NCI-H460 (cell line): ENCODE measurements at regions not wholly inside any gene's neighbourhood (a gene's known extent, or its start where the extent isn't known, plus 50 kb on each side); places are given as distances from the start of the nearest gene placed in this dataset.
"Not testable (repeated sequence)": the region's sequence is repeated elsewhere in the genome, so short reads cannot be mapped to it uniquely, and the experiment has no call there.

Experiments used
- DNase-seq: peaks from one replicate; pipeline ENCODE4 v3.0.0-alpha.2; 2016; ENCODE audit warnings: low read depth; ENCODE audit errors: extremely low read depth

DNA sequence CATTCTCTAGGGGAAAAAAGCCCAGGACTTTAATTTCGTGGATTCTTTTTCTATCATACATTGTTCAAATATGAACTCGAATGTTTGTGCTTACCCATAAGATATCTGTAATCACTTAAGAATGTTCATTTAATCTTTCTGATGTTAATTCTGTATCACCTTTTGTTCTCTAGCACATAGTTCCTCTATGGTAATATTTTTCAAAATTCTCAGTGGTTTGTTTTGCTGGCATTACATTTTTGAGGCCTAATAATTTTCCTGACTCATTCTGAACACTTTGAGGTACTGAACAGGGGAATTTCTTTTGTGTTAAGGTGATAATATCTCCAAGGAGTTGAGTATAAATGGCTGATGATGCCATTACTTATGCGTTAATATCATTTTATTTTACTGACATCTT, 490.7 kb upstream of the PITX2 start:
- DNase-seq = no peak

DNA sequence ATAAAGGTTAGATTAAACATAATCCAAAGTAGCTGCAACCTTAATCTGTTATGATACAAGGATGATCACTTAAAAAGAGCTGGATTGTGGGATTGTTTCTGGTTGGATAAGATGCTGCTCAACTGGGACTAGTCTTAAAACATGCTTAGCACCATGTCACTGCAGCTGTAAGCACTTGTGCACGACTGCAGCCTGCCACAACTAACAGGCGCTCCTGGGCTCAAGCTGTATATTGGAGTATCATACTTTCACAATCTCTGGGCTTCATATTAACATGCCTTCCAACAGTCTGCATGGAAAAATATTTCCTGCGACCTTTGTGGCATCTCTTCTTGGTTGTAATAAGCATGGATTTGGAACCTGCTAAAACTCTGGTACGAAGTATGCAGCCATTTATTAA, 493.0 kb upstream of the PITX2 start:
- no peak for DNase-seq

DNA sequence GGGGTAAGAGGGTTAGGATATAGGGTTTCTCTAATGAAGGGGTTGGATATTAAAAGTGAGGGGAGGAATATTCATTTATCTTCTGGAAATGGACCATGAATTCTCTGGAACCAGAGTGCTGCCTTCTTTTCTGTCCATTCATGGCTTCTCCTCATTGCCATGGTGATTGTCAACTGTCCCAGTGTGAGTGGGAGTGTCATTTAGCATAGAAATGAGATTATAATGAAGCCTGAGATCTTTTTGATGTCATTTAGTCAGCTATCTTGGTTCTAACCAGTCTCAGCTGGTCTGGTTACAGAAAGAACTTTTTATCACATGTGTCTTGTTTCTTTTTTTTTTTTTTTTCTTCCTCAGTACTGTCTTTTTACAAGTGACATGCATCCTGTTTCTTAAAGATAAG, 497.3 kb upstream of the PITX2 start:
- DNase-seq = no peak

DNA sequence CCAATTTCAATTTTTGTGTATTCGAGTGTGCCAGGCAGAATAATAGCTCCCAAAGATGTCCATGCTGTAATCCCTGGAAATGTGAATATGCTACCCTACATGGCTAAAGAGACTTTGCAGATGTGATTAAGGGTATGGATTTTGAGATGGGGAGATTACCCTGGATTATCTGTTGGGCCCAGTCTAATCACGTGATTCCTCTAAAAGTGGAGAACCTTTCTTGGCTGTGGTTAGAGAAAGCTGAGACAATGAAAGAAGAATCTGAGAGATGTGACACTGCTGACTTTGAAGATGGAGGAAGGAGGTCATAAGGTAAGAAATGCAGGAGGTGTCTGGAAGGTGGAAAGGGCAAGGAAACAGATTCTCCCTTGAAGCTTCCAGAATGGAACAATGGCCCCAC, 503.5 kb upstream of the PITX2 start:
- DNase-seq = no peak

DNA sequence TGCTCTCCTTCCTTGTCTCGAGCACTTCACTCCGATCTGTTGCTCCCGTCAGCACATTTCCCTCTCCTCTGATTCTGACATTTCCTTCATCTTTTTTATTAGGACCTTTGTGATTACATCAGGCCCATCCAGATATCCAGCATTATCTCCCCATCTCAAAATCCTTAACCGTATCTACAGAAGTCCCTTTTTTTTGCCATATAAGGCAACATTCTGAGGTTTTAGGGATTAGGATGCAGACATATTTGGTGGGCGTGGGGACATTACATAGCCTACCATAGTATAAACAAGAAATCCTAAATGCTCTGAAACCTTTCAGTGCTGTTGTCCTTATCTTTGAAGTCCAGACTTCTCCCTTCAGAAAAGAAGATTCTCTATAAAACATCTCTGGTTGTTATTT, 505.0 kb upstream of the PITX2 start:
- DNase-seq = no peak

DNA sequence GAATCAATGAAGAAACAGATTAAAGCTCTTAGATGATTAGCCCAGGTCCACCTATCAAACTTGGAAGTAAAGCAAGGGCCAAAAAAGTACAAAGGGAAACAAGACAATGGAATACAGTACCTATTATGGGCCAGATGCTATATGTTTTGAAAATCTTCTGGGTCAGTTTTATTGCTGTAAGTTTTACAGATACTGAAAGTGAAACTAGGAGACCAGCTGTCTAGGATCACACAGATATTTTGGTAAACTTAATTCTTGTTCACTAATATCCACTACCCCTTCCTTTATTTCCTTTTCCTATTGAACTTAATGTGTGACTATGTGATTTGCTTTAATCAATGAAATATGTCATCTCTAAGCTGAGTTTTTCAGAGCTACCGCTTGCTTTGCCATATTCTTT, 505.4 kb upstream of the PITX2 start:
- no peak for DNase-seq

DNA sequence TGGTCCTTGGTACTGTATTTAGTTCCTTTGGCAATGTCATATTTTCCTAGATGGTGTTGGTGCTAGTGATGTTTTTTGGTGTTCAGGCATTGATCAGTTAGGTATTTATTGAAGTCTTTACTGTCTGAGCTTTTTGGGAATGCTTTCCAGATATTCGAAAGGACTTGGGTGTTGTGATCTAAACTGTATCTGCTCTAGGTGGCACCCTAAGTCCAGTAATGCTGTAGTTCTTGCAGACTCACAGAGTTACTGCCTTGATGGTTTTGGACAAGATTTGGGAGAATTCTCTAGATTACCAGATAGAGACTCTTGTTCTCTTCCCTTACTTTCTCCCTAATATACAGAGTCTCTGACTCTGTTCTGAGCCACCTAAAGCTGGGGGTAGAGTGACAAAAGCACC, 513.6 kb upstream of the PITX2 start:
- DNase-seq = peak; percentile 4

DNA sequence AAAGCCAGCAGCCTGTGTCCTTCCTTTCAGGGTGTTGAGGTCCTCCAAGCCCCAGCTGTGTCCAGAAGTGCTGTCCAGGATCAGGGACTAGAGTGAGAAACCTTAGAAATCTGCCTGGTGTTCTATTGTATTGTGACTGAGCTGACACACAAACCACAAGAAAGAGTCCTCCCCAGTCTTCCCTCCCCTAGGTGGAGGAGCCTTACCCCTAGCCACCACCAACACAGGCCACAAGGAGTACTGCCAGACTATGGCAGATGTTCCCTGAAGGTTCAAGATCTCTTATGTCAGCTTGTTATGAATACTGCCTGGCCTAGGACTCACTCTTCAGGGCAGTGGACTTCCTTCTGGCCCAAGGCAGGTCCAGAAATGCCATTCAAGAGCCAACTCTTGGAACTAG, 514.1 kb upstream of the PITX2 start:
- DNase-seq = no peak

DNA sequence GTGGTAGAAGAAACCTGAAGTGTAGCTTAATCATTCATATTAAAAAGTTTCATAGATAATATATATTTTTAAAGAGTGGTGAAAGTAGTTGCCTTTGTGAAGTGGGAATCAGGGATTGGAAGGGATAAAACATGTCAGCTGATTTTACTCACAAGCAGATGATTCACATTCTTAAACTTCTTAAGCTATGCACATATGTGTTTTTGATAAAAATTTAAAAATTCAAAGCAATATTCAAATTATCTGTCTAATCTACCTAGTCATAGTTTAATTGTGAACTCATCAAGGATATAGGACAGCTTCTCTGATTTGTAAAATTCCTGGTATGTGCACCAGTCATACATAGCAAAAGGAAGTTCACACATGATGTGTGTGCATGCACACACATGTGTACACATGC, 520.6 kb upstream of the PITX2 start:
- DNase-seq = no peak

DNA sequence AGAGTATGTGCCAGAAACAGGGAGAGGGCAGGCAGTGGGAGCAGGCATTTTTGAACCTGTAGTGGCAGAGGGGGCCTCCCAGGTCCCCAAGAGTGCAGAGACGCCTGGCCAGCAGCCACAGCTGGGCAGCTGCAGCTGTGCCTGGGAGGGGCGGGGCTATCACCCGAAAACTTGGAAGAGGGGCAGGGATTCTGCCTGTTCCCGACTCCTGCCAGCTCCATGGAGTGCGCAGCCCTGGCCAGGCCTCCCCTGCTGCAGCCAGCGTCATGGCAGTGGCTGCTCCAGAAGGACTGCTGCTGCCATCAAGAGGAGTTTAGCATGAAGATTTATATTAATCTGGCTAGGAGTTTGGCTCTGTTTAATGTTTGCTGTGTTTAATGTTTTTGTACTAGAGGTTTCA, 532.1 kb upstream of the PITX2 start:
- no peak for DNase-seq

DNA sequence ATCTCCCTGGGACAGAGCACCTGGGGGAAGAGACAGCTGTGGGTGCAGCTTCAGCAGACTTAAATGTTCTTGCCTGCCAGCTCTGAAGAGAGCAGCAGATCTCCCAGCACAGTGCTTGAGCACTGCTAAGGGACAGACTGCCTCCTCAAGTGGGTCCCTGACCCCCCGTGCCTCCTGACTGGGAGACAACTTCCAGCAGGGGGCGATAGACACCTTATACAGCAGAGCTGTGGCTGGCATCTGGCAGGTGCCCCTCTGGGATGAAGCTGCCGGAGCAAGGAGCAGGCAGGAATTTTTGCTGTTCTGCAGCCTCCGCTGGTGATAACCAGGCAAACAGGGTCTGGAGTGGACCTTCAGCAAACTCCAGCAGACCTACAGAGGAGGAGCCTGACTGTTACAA, 541.7 kb upstream of the PITX2 start:
- not testable (repeated sequence) for DNase-seq

DNA sequence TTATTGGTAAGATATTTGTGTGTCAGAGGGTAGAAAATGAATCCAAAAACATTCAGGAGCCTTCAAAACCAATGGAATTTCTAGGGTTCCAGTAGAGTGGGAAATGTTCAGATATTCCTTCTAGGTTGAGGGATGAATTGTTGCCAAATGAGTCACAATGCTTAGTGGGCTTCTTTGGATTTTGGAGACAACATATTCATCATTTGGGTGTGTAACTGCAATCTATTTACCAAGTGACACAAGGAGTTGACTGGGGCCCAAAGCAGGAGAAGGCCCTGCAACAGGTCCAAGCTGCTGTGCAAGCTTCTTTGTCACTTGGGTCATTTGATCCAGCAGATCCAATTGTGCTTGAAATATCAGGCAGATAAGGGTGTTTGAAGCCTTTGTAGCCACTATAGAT, 551.5 kb upstream of the PITX2 start:
- no peak for DNase-seq

DNA sequence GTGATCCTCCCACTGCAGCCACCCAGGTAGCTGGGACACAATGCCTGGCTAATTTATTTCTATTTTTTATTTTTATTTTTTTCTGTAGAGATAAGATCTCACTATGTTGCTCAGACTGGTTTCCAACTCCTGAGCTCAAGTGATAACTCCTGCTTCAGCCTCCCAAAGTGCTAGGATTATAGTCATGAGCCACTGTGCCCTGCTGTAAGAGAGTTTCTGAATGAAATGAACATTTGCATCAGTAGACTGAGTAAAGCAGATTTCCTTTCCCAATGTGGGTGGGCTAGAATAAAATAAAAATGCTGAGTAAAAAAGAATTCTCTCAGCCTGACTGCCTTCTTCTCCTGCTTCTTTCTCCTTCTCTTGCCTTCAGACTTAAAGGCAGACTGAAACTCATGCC, 555.4 kb upstream of the PITX2 start:
- DNase-seq = no peak

DNA sequence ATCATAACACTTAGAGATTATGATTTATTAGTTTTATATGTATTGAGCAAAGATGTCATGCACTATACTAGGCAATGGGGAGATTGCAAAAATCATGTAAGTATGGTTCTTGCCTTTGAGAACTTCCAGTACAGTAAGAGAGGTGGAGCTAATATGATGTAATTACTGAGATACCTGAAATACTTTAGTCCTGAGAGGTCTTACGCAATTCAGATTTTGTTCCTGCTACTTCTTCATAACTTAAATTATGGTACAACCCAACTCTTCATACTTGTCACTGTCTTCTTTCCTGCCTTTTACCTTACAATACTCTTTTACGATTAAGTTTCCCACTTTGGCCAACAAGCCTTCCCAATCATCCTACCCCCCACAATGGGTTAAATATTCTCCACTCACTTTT, 564.2 kb upstream of the PITX2 start:
- no peak for DNase-seq

DNA sequence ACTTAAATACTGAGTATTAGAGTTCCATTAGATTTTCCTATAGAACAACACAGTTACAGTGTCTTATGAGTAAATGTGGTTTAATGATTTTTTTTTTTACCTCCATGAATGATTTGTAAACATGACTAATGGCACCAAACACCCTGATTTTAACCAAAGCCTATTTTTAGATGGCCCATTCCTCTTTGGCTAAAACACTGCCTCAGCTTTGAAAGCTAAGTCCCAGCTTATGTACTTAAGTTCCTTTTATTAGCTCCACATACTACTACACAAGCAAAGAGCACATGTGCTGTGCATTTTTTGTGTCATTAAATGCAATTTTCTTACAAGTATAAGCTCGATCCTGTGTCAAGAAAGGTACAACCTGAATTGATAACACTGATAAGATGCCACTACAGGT, 575.6 kb upstream of the PITX2 start:
- DNase-seq = no peak

DNA sequence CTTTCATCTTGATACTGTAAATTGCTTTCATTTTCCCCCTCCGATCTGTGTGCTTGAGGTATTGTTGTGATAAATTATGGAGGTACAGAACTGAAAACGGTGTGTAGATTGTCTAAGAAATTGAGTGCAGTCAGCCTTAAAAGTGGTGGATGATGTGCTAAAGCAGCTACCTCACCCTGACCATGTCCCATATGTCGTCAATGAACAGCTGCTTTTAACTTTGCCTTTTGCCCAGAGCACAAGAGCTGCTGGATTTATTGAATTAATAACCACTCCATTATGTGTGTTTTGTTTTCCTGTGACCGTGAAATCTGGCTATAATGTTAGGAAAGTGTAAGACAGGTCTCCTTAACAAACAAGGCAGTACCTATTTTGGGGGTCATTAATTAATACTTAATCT, 581.9 kb upstream of the PITX2 start:
- DNase-seq = no peak

DNA sequence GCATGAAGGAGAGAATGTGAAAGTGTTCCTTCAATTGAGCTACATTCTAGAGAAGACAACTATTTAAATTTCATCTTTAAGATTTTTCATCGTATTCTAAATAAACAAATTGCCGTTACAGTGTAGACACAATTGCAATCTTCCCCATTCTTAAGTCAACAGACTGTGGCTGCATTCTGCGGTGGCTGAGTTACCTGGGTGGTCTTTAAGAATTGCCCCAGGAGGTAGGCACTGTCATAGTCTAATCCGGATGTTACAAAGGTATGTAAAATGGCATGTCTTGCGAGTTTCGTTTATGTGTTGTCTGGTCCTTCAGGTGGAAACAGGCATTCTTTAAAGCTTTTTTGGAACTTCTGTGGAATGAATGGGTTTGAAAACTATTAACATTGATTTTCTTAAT, 586.1 kb upstream of the PITX2 start:
- DNase-seq = no peak

DNA sequence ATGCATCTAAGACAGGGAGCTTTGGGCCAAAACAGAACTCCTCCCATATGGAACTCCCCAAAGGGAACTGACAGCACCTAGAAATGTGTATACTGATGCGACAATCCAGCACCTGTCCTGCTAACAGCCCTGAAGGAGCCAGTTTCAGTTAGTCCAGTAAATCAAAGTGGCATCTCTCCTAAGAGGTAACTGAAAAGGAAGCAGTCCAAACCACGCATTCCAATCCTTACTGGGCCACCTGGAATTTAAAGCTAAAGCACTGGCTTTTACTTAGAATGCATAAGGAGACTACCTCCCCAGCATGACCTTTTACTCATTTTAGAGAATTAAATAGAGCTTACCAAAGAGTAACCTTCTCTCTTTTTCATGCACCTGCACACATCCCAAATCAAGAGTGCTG, 586.8 kb upstream of the PITX2 start:
- DNase-seq = no peak

DNA sequence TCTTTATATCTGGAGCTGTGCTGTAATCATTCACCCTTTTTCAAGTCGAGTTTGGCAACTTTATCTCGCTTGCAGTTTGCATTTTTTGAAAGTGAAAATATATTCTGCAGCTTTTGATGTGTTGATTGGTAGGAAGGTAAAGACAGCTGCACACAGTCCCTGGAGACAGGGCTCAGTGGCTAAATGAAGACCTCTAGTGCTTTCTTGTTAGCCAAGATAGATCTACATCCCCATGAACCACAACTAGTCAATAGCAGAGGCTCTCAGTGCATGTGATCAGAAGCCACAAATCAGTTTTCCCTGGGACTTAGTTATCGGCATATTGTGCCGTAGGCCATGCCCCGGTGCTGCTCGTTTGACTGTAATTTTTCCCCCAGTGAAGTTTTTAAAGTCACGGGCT, 587.7 kb upstream of the PITX2 start:
- no peak for DNase-seq

DNA sequence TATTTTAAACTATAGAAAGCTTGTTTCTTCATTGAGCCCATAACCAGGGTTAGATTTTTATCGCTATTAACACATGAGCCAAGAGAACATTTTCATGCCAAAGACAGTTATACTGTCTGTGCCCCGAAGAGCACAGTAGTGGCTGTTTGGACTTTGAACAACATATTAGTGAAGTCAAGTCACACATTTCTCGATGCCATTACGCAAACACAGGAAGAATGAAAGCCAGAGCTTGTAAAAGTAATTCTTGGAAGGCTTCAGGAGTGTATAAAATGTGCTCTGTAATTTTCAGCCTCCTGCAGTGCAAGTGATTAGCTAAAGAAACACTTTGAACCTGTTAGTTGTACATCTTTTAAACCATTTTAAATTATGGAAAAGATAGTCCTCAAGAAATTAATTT, 590.7 kb upstream of the PITX2 start:
- no peak for DNase-seq

DNA sequence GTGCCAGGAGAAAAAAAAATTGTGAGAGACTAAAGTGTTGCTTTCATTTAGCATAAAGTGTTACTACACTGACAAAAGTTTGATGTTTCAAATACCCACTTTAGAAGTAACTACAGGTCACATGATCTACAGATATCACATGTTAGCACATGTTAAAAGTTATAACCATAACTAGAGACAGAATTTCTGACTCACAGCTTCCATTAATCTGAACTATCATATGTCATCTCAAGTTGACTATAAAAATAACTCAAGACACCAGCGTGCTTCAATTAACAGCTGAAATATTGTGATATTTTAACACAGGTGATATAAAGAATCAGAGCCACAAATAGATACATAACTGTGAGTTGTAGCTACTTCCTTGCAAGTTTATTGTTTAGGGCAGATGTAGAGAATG, 591.5 kb upstream of the PITX2 start:
- DNase-seq = no peak

DNA sequence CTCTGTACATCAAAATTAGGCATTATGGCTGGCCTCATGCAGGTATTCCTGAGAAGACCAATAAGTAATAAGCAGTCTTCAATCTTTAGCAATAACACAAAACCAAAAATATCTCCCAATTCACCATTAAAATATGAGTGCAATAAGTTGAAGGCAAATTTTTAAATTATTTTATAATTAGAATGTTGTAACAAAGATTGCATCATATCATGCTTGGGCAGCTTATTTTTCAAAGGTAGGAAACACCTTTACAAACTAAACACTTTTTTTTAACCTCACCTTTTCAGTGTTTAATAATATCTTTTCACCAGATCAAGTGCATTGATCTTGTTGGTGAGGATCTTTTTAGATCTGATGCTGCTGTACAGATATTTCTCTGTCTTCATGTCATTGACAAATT, 592.9 kb upstream of the PITX2 start:
- DNase-seq = no peak

DNA sequence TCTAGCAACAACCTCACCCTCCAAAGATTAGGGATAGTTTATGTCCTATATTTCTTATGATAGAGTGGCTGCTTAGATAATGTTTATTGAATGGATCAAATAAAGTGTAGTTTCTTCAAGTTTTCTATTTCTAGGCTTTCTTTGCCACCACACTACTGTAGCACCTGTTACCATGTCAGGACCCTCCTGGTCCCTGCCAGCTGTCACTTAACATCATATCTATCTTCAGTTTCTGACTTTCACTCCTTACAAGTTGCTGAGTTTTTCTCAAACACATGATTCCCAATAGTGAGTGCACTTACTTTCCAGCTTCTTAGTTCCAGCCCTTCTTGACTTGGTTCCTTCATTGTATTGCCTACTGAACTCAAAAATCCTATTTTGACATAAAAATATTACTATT, 593.9 kb upstream of the PITX2 start:
- DNase-seq = no peak

DNA sequence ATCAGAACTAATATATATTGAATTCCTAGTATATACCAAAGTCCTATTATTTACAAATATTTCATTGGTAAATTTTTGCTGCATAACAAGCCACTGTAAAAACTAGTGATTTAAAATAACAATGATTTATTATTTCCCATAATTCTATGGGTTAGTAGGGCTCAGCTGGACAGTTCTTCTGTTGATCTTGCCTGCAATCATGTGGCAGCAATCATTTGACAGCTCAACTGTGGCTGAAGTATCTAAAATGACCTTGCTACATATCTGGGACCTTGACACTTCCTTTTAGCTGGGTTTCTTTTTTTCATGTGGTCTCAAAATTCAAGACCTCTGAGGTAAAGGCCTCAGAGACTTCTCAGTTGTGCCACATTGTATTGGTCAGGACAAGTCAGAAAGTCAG, 598.5 kb upstream of the PITX2 start:
- no peak for DNase-seq
